Epithelial cell of esophagus (primary cell): ENCODE measurements at regions not wholly inside any gene's neighbourhood (a gene's known extent, or its start where the extent isn't known, plus 50 kb on each side); places are given as distances from the start of the nearest gene placed in this dataset.

Source experiments
- DNase-seq: peaks from one replicate; pipeline ENCODE4 v3.0.0; 2010; ENCODE audit warnings: low read depth
- H3K4me3 ChIP-seq: 2 replicates; pipeline ENCODE4 v1.5.1; 2011; ENCODE audit warnings: mild to moderate bottlenecking, low read length, control low read depth
- TF ChIP-seq, protein P1 (sequence below): IDR thresholded peaks from 2 replicates; pipeline ENCODE4 v1.5.1; 2011; ENCODE audit warnings: low read depth, mild to moderate bottlenecking, low read length, control low read depth, inconsistent platforms; ENCODE audit not compliant: insufficient read depth; ENCODE audit errors: missing control alignments

DNA sequence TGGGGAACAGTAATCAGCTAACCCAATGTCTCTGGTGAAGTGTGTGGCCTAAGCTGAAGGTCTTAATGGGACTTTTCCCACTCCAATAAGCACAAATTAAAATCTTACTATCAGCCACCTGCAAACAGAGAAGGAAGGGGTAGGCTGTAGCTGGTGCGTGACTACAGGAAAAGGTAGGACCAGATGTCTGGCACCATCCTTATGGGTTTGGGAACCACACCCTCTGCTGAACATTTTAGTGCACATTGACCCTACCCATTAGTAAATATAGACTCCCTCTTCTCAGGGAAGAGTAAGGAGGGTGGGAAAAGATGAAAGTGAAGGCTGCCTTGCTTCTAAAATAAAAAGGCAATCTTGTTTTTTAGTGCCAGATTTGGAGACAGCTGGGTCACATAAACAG, 602.8 kb downstream of the FAT4 start:
- H3K4me3 ChIP-seq: no peak overlapping the region
- DNase-seq: no peak
- TF ChIP-seq, protein P1, sequence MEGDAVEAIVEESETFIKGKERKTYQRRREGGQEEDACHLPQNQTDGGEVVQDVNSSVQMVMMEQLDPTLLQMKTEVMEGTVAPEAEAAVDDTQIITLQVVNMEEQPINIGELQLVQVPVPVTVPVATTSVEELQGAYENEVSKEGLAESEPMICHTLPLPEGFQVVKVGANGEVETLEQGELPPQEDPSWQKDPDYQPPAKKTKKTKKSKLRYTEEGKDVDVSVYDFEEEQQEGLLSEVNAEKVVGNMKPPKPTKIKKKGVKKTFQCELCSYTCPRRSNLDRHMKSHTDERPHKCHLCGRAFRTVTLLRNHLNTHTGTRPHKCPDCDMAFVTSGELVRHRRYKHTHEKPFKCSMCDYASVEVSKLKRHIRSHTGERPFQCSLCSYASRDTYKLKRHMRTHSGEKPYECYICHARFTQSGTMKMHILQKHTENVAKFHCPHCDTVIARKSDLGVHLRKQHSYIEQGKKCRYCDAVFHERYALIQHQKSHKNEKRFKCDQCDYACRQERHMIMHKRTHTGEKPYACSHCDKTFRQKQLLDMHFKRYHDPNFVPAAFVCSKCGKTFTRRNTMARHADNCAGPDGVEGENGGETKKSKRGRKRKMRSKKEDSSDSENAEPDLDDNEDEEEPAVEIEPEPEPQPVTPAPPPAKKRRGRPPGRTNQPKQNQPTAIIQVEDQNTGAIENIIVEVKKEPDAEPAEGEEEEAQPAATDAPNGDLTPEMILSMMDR: no peak

DNA sequence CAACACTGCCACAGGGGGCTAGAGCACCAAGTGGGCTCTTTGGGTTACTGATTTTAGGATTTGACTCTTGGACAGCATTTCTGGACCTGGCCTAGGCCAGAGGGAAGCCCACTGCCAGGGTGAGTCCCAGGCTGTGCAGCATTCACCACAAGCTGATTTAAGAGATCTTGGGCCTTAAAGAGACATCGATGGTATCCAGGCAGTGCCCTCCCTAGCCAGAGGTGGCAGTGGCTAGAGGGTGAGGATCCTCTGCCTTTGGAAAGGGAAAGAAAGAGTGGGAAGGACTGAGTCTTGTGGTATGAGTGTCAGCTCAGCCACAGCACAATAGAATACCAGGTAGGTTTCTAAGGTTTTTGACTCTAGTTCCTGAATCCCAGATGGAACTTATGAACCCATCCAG, 613.9 kb downstream of the FAT4 start:
- DNase-seq: no peak

GRCh38 chr4:125938541-125938940, 623.8 kb downstream of the FAT4 start:
- TF ChIP-seq, protein P1: no peak
- DNase-seq: no peak
- no peak overlapping the region for H3K4me3 ChIP-seq

More for the DNA sequence above, 613.9 kb downstream of the FAT4 start:
- TF ChIP-seq, protein P1: no peak
- no peak overlapping the region for H3K4me3 ChIP-seq

DNA sequence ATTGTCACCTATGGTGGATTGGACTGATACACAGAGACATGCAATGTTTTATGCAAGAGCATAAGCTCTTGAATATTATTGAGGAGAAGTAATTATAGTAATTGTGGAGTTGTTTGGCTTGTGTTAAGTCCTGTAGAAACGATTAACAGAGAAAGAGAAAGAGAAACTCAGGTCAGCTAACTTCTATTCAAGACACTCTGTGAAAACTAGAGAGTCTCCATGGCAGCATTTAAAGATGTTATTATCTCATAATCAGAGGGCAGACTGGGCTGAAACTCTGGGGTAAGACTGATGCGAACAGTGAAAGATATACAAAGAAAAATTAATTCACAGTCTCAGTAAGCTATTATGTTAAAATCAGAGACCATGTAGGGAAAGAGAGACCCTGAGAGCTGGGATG, 625.7 kb downstream of the FAT4 start:
- no peak overlapping the region for H3K4me3 ChIP-seq
- DNase-seq: no peak
- TF ChIP-seq, protein P1: no peak

DNA sequence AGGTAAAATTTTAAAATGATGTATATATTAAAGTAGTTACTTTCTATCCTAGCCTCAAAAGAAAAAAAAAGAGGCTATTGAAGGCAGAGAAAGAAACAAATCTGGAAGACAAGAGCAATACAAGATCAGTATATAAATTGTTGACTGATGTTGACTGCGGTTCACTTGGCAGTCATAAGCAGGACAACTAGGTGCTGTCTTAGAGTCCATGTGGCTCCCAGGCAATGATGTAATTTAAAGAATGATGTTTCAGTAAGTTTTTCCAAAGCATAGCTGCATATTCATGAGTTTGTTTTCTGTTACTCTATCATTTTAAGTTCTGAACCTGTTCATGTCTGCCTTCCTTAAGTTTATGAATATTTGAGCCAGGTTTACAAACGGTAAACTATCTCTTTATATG, 630.2 kb downstream of the FAT4 start:
- H3K4me3 ChIP-seq: no peak overlapping the region
- no peak for DNase-seq
- TF ChIP-seq, protein P1: no peak

DNA sequence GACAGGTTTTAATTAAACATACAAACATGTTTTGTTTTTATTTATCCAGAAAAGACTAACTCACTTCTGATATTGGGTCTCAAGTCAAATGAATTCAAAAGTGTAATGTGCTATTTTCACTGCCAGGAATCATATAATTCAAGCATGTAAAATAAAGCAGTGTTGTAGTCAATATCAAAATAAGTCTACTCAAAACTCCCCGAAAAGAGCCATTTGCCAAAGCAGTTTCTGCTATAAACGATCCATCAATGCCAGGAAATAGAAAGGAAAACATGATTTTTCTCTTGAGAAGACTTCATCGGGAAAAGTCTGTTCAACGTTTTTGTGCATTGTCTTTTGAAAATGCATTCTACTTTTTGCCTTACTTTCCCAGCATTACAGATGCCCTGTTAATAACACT, 633.3 kb downstream of the FAT4 start:
- H3K4me3 ChIP-seq: no peak overlapping the region
- DNase-seq: no peak
- TF ChIP-seq, protein P1: no peak

- TF ChIP-seq, protein P1: no peak
- DNase-seq: no peak
- H3K4me3 ChIP-seq: no peak overlapping the region
Measured at GRCh38 chr4:125951261-125951887, 636.6 kb downstream of the FAT4 start.
